ENCODE measurements at regions not wholly inside any gene's neighbourhood (a gene's known extent, or its start where the extent isn't known, plus 50 kb on each side); places are given as distances from the start of the nearest gene placed in this dataset.

DNA sequence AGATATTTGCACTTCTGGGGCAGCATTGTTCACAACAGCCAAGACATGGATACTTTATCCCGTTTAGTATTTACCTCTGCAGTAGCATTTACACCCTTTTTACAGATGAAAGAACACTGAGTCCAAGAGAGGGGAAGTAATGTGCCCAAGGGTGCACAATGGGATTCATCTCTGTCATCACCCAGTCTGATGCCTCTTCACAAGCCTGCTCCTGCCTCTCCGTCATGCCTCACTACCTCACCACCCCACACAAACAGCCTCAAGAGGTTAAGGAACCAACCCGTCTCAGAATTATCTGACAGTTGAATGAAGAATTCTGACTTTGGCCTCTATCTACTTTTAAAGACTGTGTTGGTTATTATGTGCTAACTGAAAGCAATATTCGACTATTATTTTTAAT is 368.4 kb downstream of the ATP23 start:
- no peak for TF ChIP-seq POLR2A (IDR thresholded peaks at IDR 0.05)
- TF ChIP-seq, protein P1, sequence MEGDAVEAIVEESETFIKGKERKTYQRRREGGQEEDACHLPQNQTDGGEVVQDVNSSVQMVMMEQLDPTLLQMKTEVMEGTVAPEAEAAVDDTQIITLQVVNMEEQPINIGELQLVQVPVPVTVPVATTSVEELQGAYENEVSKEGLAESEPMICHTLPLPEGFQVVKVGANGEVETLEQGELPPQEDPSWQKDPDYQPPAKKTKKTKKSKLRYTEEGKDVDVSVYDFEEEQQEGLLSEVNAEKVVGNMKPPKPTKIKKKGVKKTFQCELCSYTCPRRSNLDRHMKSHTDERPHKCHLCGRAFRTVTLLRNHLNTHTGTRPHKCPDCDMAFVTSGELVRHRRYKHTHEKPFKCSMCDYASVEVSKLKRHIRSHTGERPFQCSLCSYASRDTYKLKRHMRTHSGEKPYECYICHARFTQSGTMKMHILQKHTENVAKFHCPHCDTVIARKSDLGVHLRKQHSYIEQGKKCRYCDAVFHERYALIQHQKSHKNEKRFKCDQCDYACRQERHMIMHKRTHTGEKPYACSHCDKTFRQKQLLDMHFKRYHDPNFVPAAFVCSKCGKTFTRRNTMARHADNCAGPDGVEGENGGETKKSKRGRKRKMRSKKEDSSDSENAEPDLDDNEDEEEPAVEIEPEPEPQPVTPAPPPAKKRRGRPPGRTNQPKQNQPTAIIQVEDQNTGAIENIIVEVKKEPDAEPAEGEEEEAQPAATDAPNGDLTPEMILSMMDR (IDR thresholded peaks at IDR 0.05) = no peak
